ENCODE measurements at regions not wholly inside any gene's neighbourhood (a gene's known extent, or its start where the extent isn't known, plus 50 kb on each side); places are given as distances from the start of the nearest gene placed in this dataset.

- Histone ChIP-seq H3K9me2 (ENCODE audit: insufficient read depth, low read length) (no peaks in the 10 kb centered on the region), H3K36me3 (ENCODE audit: insufficient read depth, low read length) (no peaks in the 10 kb centered on the region), H3K79me2 (replicated peaks; ENCODE audit: insufficient read depth, low read length) (no peaks in the 10 kb centered on the region), H3K4me2 (ENCODE audit: low read length) (no peak overlapping the region), H3K27ac (ENCODE audit: low read length) (no peak overlapping the region), H4K20me1 (ENCODE audit: insufficient read depth) (no peaks in the 10 kb centered on the region), H3K9me3 (ENCODE audit: low read length) (no peaks in the 10 kb centered on the region), H3K4me3 (ENCODE audit: low read length) (no peak overlapping the region), H3K9ac (ENCODE audit: low read length) (no peak overlapping the region), H3K27me3 (ENCODE audit: insufficient read depth, low read depth, low read length) (no peaks in the 10 kb centered on the region), H3F3A (ENCODE audit: insufficient read depth, low read length, poor library complexity, severe bottlenecking) (no peaks in the 10 kb centered on the region), H2AFZ (ENCODE audit: low read depth, low read length) (no peak overlapping the region)
- TF ChIP-seq POLR2AphosphoS5 (IDR thresholded peaks at IDR 0.05) (no peak), TAF1 (IDR thresholded peaks at IDR 0.05; ENCODE audit: low read depth) (no peak), RAD21 (conservative IDR thresholded peaks at IDR 0.05) (no peak)
- TF ChIP-seq, protein P1, sequence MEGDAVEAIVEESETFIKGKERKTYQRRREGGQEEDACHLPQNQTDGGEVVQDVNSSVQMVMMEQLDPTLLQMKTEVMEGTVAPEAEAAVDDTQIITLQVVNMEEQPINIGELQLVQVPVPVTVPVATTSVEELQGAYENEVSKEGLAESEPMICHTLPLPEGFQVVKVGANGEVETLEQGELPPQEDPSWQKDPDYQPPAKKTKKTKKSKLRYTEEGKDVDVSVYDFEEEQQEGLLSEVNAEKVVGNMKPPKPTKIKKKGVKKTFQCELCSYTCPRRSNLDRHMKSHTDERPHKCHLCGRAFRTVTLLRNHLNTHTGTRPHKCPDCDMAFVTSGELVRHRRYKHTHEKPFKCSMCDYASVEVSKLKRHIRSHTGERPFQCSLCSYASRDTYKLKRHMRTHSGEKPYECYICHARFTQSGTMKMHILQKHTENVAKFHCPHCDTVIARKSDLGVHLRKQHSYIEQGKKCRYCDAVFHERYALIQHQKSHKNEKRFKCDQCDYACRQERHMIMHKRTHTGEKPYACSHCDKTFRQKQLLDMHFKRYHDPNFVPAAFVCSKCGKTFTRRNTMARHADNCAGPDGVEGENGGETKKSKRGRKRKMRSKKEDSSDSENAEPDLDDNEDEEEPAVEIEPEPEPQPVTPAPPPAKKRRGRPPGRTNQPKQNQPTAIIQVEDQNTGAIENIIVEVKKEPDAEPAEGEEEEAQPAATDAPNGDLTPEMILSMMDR (IDR thresholded peaks at IDR 0.05; ENCODE audit: poor library complexity, severe bottlenecking) = no peak
Observed at GRCh38 chr6:139635401-139636130, 261.1 kb upstream of the CITED2 start.

- Histone ChIP-seq H3K27ac (ENCODE audit: low read length) (no peak overlapping the region), H3K9ac (ENCODE audit: low read length) (no peak overlapping the region), H2AFZ (ENCODE audit: low read depth, low read length) (no peak overlapping the region), H3K27me3 (ENCODE audit: insufficient read depth, low read depth, low read length) (no peaks in the 10 kb centered on the region), H4K20me1 (ENCODE audit: insufficient read depth) (no peaks in the 10 kb centered on the region), H3K9me2 (ENCODE audit: insufficient read depth, low read length) (no peaks in the 10 kb centered on the region), H3K4me2 (ENCODE audit: low read length) (no peak overlapping the region), H3K36me3 (ENCODE audit: insufficient read depth, low read length) (no peaks in the 10 kb centered on the region), H3F3A (ENCODE audit: insufficient read depth, low read length, poor library complexity, severe bottlenecking) (no peaks in the 10 kb centered on the region), H3K4me3 (ENCODE audit: low read length) (no peak overlapping the region), H3K79me2 (replicated peaks; ENCODE audit: insufficient read depth, low read length) (no peaks in the 10 kb centered on the region), H3K9me3 (ENCODE audit: low read length) (no peaks in the 10 kb centered on the region)
- TF ChIP-seq POLR2AphosphoS5 (IDR thresholded peaks at IDR 0.05) (no peak), EP300 (conservative IDR thresholded peaks at IDR 0.05; ENCODE audit: poor library complexity, severe bottlenecking) (no peak), MXI1 (conservative IDR thresholded peaks at IDR 0.05; ENCODE audit: poor library complexity, severe bottlenecking) (no peak), EZH2 (IDR thresholded peaks at IDR 0.05; ENCODE audit: borderline replicate concordance, insufficient read depth, low read length, poor library complexity, severe bottlenecking) (no peak), TAF1 (IDR thresholded peaks at IDR 0.05; ENCODE audit: low read depth) (no peak), RAD21 (conservative IDR thresholded peaks at IDR 0.05) (no peak), SMC3 (conservative IDR thresholded peaks at IDR 0.05; ENCODE audit: poor library complexity) (no peak)
- TF ChIP-seq, protein P1 (IDR thresholded peaks at IDR 0.05; ENCODE audit: poor library complexity, severe bottlenecking) = no peak
- TF ChIP-seq, protein P2, sequence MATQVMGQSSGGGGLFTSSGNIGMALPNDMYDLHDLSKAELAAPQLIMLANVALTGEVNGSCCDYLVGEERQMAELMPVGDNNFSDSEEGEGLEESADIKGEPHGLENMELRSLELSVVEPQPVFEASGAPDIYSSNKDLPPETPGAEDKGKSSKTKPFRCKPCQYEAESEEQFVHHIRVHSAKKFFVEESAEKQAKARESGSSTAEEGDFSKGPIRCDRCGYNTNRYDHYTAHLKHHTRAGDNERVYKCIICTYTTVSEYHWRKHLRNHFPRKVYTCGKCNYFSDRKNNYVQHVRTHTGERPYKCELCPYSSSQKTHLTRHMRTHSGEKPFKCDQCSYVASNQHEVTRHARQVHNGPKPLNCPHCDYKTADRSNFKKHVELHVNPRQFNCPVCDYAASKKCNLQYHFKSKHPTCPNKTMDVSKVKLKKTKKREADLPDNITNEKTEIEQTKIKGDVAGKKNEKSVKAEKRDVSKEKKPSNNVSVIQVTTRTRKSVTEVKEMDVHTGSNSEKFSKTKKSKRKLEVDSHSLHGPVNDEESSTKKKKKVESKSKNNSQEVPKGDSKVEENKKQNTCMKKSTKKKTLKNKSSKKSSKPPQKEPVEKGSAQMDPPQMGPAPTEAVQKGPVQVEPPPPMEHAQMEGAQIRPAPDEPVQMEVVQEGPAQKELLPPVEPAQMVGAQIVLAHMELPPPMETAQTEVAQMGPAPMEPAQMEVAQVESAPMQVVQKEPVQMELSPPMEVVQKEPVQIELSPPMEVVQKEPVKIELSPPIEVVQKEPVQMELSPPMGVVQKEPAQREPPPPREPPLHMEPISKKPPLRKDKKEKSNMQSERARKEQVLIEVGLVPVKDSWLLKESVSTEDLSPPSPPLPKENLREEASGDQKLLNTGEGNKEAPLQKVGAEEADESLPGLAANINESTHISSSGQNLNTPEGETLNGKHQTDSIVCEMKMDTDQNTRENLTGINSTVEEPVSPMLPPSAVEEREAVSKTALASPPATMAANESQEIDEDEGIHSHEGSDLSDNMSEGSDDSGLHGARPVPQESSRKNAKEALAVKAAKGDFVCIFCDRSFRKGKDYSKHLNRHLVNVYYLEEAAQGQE (IDR thresholded peaks at IDR 0.05; ENCODE audit: borderline replicate concordance) = no peak
Observed at GRCh38 chr6:139632840-139633239, 258.4 kb upstream of the CITED2 start.

Data from neural cell (in vitro differentiated cells).